Body of pancreas (tissue), 4 donors: ENCODE measurements at regions not wholly inside any gene's neighbourhood (a gene's known extent, or its start where the extent isn't known, plus 50 kb on each side); places are given as distances from the start of the nearest gene placed in this dataset.

Experiments used
- ATAC-seq: fragments of 150-250 bp; one replicate; pipeline ENCODE4 v1.9.1; 2016
- DNase-seq, 4 donors: peaks; one replicate each; pipeline ENCODE4 v3.0.0-alpha.2; 2019
- H3K27ac ChIP-seq, 4 donors: fragments of 200-600 bp; sonication (generic); 1 replicate in 3 of 4; 2 replicates in 1 of 4; pipeline versions ENCODE4 v1.5.1 to v1.6.1; 2016 to 2019; ENCODE audit warnings: mild to moderate bottlenecking in 1 of 4, mixed read lengths in 1 of 4, moderate library complexity in 1 of 4
- H3K27me3 ChIP-seq, 2 donors: fragments of 200-600 bp; sonication (generic); one replicate each; pipeline ENCODE4 v1.6.0; 2016; ENCODE audit warnings: mild to moderate bottlenecking in 1 of 2
- H3K36me3 ChIP-seq, 2 donors: fragments of 200-600 bp; sonication (generic); replicated peaks in 1 of 2; 2 replicates each; pipeline ENCODE4 v1.5.1; 2016; ENCODE audit warnings: low read depth in 2 of 2; ENCODE audit not compliant: insufficient read depth in 1 of 2
- H3K4me1 ChIP-seq: fragments of 200-600 bp; sonication (generic); one replicate; pipeline ENCODE4 v1.6.0; 2016
- H3K4me3 ChIP-seq, 2 donors: fragments of 200-600 bp; sonication (generic); 1 replicate in 1 of 2; 2 replicates in 1 of 2; pipeline ENCODE4 v1.5.1; 2016 to 2019
- H3K9me3 ChIP-seq, 3 donors: fragments of 200-600 bp; sonication (generic); 1 replicate in 2 of 3; 2 replicates in 1 of 3; pipeline ENCODE4 v1.5.1; 2016
- CTCF ChIP-seq, 7 experiments: fragments of 450-650 bp in 4 of 7; fragments of 200-600 bp in 3 of 7; sonication (generic) in 3 of 7; IDR thresholded peaks; one replicate each; pipeline ENCODE4 v1.5.1; 2016 to 2019; ENCODE audit warnings: antibody characterized with exemption in 7 of 7
- POLR2A ChIP-seq, 3 donors: fragments of 450-650 bp; IDR thresholded peaks; one replicate each; pipeline ENCODE4 v1.6.1; 2016; ENCODE audit warnings: antibody characterized with exemption in 3 of 3, mild to moderate bottlenecking in 2 of 3
- WGBS, 2 donors: methylation state at CpG; one replicate each; pipeline ENCODE4 v1.1.5; 2017; 5-methylcytosine and 5-hydroxymethylcytosine counted together
- intact Hi-C: fragments of 100-400 bp; cut with DNase I; formaldehyde crosslinking; loops from one replicate; pipeline ENCODE4 v1.15.1; 2023

- Histone ChIP-seq H3K9me3 (no peaks in the 10 kb centered on the region), H3K36me3 (no peaks in the 10 kb centered on the region), H3K4me3 (no peak overlapping the region), H3K4me1 (no peaks in the 10 kb centered on the region), H3K27me3 (no peaks in the 10 kb centered on the region), H3K27ac (no peak overlapping the region)
- DNase-seq (no peak), ATAC-seq (no peak)
- intact Hi-C loops, result no loop called here
- WGBS, 2 donors, result 33 to 38% methylated on average over 5 of the region's 5 CpGs
- no peak for TF ChIP-seq CTCF (IDR thresholded peaks at IDR 0.05)
- TF ChIP-seq POLR2A (IDR thresholded peaks at IDR 0.05), result no peak
Observed at GRCh38 chr4:54359919-54360650, 131.0 kb downstream of the PDGFRA start.

GRCh38 chr4:54363037-54363436 lies 133.9 kb downstream of the PDGFRA start:
- no peaks in the 10 kb centered on the region for H3K4me1 ChIP-seq
- TF ChIP-seq POLR2A (IDR thresholded peaks at IDR 0.05), result no peak
- no peak for TF ChIP-seq CTCF (IDR thresholded peaks at IDR 0.05)
- no peak overlapping the region for H3K4me3 ChIP-seq
- no peak overlapping the region for H3K27ac ChIP-seq
- DNase-seq (no peak), ATAC-seq (no peak)
- 45 to 57% methylated on average over 7 to 8 of the region's 8 CpGs for WGBS, 2 donors
- intact Hi-C loops, result no loop called here
- no peaks in the 10 kb centered on the region for H3K27me3 ChIP-seq
- H3K9me3 ChIP-seq, result no peaks in the 10 kb centered on the region
- H3K36me3 ChIP-seq, result no peaks in the 10 kb centered on the region

GRCh38 chr4:54365691-54366090 lies 136.6 kb downstream of the PDGFRA start:
- Histone ChIP-seq H3K4me1 (no peaks in the 10 kb centered on the region), H3K36me3 (no peaks in the 10 kb centered on the region), H3K27ac (no peak overlapping the region), H3K27me3 (no peaks in the 10 kb centered on the region), H3K9me3 (no peaks in the 10 kb centered on the region), H3K4me3 (no peak overlapping the region)
- TF ChIP-seq POLR2A (IDR thresholded peaks at IDR 0.05) (no peak), CTCF (IDR thresholded peaks at IDR 0.05) (no peak)
- DNase-seq (no peak), ATAC-seq (no peak)
- intact Hi-C loops, result no loop called here
- WGBS, 2 donors, result 52 to 58% methylated on average over 3 of the region's 3 CpGs

- intact Hi-C loops, result no loop called here
- no peak for DNase-seq
- H3K9me3 ChIP-seq, result no peaks in the 10 kb centered on the region
- H3K27me3 ChIP-seq, result no peaks in the 10 kb centered on the region
- TF ChIP-seq CTCF (IDR thresholded peaks at IDR 0.05) (no peak), POLR2A (IDR thresholded peaks at IDR 0.05) (no peak)
- no peaks in the 10 kb centered on the region for H3K4me1 ChIP-seq
- H3K27ac ChIP-seq, result no peak overlapping the region
- WGBS, 2 donors, result 24 to 30% methylated on average over 1 of the region's 1 CpG
- ATAC-seq, result no peak
- no peak overlapping the region for H3K4me3 ChIP-seq
- H3K36me3 ChIP-seq, result no peaks in the 10 kb centered on the region
Observed at GRCh38 chr4:54367059-54367458, 138.0 kb downstream of the PDGFRA start.
